Astrocyte of the hippocampus (primary cell): ENCODE measurements at regions not wholly inside any gene's neighbourhood (a gene's known extent, or its start where the extent isn't known, plus 50 kb on each side); places are given as distances from the start of the nearest gene placed in this dataset.
"Not testable (repeated sequence)": the region's sequence is repeated elsewhere in the genome, so short reads cannot be mapped to it uniquely, and the experiment has no call there.

ENCODE experiments used
- DNase-seq: peaks from one replicate; pipeline ENCODE4 v3.0.0; 2011; ENCODE audit warnings: low read depth, low spot score

- DNase-seq, result peak; percentile 81
Measured at GRCh38 chr6:134676307-134677281, 273.3 kb downstream of the ALDH8A1 start.

DNA sequence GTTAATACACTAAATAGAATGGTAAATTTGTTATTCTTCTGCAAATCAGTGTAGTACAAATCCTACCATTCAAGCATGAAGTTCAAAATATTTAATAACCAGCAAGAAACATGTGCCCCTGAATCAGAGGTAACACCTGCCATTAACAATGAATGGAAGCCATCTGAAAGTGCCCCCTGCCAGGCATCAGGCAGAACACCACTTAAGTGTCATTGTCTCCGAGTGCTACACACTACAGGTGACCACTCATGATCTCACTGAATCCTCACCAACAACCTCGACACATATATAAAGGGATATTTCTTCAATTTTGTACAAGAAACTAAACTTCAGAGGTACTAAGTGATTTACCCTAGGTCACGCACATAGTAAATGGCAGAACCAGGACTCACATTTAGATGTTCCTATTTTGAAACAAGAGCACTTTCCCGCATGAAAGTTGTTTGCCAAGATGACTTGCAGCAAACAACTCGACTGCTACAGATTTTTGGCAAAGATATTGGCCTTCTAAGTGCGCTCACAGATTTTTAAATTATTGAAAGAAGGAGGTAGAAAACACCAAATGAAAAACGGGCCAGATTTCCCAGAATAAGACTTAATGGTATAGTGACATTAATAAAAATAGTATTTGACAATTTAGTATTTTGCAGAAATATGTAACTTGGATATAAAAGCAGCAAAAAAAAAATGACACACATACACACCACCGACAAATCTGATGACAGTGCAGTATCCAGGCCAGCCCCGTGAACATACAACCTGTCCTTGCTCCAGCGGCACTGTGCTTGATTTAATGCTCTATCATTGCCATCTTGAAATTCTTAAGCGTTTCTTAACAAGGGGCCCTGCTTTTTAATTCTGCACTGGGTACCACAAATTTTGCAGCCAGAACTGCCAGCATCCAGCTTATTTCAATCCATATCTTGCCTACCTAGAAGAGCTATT lies 274.5 kb downstream of the ALDH8A1 start:
- no peak for DNase-seq

GRCh38 chr6:134674562-134674961 lies 275.3 kb downstream of the ALDH8A1 start:
- no peak for DNase-seq

DNA sequence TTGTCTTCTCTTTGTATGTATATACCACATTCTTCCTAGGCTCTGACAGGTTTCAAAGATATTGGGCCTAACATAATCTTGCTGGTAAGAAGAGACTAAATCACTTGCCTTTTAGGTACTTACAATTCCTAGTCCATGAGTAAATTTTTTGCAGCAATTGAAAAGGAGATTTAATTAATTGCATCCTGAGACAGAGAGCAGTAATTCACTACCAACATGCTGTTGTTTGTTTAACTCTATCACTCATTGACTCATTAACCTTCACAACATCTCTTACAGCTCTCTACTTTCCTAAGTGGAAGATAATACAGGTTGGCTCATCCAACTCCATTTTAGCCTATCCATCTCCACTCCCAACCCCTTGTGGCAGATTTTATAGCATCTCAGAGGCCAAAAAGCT lies 280.4 kb downstream of the ALDH8A1 start:
- no peak for DNase-seq

DNA sequence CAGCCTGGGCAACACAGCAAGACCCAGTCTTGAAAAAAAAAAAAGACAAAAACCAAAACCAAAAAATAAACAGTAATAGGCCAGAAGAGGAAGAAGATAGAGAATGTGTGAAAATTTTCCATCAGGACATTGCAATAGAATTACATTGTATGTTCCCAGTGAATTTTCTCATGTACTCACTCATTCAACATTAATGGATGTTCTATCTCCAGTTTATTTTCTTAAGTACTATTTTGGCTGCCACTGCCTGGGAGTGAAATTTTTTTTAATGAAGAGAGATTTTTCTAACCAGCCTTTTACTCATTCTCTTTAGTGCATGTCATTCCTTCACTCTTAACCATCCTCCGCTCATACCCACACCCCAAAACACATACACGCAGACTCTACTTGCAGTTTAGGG lies 282.8 kb downstream of the ALDH8A1 start:
- DNase-seq, result no peak

DNA sequence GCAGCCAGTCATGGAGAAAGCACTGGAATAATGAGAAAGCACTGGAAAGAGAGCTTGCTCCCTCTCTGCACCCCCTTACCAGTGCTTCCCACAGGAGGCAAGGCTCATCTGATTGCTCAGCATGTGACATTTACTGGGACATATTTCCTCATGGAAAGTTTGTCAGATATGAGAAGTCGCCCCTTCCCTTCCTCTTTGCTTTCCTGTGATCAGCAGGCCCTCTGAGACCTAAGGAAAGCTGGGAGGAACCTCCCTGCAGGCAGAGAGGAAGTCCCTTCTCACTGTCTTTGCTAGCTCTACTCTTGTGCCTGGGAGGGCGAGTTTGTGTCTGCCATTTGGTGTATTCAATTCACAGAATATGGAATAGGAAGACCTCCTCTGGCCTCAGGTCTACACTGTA lies 283.8 kb downstream of the ALDH8A1 start:
- DNase-seq, result no peak

DNA sequence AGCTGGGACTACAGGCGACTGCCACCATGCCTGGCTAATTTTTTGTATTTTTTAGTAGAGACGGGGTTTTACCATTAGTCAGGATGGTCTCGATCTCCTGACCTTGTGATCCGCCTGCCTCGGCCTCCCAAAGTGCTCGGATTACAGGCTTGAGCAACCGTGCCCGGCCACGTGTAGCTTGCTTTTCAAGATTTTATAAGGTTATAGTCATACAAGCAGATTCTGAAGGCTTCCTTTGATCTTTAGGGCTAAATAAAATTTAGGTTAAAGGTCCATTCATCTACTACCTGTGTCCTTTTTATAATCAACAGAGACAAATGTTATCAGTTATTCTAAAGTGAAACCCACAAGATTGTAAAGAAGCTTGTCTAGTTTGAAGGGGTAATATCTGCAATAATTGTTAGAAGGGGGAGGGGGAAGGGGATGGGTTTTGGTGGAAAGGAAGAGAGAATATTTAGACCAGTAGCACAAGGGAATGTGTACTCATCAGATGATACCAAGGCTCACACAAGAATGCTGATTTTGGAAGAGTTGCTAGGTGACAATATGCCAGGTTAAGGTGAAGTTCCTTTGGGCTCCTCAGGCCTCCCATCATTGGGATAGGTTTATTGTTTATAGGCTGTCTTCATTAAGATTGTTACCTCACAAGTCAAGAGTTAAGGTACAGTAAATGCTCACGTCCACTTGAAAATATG lies 284.7 kb downstream of the ALDH8A1 start:
- no peak for DNase-seq

DNA sequence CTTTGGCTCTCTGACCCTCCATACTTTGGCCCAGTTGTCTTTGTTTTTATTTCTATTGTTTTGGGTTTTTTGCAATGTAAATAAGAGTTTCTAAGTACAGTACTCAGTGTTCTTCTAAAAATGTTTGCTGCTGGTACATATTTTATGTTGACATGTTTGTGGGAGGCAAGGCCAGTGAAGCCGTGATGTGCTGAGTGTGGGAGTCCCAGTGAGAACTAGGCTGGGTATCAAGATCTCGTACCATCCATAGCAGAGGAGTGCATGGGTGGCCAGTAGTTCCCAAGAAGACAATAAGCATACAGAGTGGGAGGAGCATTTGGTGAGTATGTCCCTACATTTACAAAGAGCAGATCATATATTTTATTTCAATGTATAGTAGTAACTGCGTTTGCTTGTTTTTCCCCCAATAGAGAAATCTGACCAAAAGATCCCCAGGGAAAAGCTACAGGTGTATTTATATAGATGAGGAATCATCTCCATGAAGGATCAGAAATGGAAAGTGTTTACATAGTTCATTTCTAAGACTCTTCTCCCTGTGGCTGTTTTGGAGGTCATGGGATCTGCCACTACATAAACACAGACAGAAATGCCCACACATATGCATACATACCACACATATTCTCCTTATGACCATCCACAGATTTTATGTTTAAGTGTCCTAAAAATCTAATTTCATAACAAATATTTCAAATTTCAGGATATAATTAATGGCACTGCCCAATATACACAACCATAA lies 285.9 kb downstream of the ALDH8A1 start:
- no peak for DNase-seq

DNA sequence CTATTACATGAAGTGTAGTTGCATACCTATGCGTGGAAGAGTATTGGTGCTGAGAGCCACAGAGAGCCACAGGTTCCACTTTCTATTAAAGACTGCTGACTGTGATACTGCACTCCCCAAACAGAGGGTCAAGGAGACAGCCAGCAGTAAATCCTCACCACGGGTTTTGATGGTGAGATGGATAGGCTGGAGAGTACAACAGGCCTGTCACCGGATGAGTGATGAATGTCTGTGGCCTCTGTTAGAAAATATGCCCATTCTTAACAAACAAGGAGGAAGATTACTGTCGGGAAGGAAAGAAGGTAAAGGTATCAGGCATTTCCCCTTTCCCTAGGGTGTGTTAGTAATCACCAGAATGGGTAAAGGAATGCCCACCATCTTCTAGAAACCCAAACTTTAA lies 286.5 kb downstream of the ALDH8A1 start:
- no peak for DNase-seq

- no peak for DNase-seq
Measured at GRCh38 chr6:134662077-134662700, 287.7 kb downstream of the ALDH8A1 start.

DNA sequence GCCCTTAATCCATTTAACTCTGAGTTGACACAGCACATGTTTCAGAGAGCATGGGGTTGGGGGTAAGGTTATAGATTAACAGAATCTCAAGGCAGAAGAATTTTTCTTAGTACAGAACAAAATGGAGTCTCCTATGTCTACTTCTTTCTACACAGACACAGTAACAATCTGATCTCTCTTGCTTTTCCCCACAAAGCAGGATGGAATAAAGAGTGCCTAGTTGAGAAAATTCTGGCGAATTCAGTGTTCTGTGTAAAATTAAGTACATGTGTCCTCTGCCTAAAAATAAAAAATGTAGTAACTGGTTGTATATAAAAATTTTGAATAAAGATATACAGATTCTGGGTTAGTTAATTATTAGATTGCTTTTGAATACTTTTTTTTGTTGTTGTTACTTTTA lies 290.0 kb downstream of the ALDH8A1 start:
- not testable (repeated sequence) for DNase-seq

DNA sequence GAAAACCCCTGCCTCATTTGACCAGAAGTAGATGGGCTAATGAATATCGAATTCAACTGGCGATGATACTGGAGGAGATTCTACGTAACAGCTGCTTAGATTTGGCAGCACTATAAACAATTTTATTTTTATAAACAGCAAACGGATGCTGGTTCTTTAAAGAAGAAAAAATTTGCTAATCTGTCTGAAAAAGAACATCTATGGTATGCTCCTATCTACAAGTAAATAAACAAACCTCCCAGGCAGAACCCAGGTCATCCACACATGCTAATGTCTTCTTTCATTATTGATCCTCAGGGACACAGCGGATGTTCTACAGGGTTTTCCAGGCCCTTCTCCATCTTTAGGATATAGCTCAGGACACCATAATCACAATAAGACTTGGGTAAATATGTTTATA lies 291.3 kb downstream of the ALDH8A1 start:
- DNase-seq, result no peak

DNA sequence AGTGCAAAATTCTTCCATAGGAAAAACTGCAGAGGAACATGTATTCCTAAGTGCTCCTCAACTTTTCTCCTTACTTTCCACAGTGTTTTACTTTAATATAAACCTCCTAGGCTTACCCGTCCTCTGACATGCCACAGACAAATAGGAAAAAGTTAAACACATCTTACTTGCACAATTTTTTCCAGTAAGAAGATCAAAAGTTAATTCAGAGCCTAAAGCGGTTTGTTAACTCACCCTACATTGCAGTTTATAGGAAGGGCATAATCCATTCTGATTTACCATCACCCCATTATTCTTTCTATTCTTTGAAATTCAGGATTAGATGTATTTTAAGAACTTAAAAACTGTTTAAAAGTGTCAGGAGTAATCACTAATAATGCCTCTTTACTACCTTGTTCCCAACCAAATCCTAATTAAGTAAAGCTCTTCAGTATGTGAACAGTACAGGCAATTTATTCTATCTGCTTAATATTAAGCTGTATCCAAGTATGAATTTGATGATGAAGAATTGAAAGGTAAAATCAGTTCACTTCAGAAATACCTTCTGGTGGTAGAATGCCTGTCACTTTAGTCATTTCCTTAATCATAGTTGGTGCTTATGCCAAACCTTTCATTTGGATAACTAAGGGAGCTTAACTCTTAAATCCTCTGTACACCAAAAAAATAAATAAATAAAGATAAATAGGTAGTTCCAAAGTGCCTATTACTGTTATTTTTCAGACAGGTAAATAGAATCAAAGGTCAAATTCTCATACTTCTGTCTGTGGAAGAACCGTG lies 292.0 kb downstream of the ALDH8A1 start:
- DNase-seq, result no peak

DNA sequence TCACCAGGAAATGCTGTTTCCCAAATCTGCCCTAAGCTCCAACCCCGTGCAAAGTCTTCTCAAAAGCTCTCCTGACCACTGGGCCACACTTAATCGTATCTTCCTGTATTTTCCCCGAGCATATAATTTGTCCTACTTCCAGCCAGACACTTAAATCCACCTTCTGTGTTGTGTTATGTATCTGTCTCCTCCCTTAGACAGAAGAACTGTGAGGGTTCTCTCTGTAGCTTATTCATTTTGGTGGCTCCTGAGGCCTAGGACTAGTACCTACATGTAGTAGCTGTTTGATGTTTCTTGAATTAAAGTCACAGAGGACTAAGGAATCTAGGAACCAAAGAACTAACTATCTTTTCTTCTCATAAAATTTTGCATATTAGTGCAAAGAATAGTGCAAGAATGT lies 292.6 kb downstream of the ALDH8A1 start:
- no peak for DNase-seq

- DNase-seq, result no peak
Measured at GRCh38 chr6:134654751-134655150, 295.1 kb downstream of the ALDH8A1 start.

- no peak for DNase-seq
Measured at GRCh38 chr6:134651519-134651918, 298.4 kb downstream of the ALDH8A1 start.

DNA sequence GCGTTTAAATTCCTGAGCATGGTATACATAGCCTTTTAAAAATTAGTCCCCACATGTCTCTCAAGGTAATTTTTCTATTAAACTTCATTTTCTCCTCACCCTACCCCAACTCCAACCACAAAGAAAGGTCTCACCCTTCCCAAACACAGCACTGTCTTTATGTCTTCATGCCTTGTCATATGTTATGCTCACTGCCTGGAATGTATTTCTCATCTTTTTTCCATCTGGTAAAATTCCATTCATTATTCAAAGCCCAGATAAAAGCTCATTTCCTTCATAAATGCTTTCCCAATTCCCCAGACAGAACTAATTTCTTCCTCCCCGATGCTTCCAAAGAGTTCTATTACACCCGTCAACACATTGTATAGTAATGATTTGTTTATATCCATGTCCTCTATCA lies 302.0 kb downstream of the ALDH8A1 start:
- no peak for DNase-seq

GRCh38 chr6:134642819-134643218 lies 307.1 kb downstream of the ALDH8A1 start:
- no peak for DNase-seq

- DNase-seq, result no peak
Measured at GRCh38 chr6:134642279-134642678, 307.6 kb downstream of the ALDH8A1 start.

- DNase-seq, result peak; percentile 93
Measured at GRCh38 chr6:134640975-134641429, 308.9 kb downstream of the ALDH8A1 start.
